ENCODE measurements at regions not wholly inside any gene's neighbourhood (a gene's known extent, or its start where the extent isn't known, plus 50 kb on each side); places are given as distances from the start of the nearest gene placed in this dataset.

GRCh38 chr4:110683601-110684000, 60.7 kb upstream of the PITX2 start:
- Histone ChIP-seq H3K36me3 (replicated peaks in 1 of 2; ENCODE audit: control extremely low read depth in 1 of 2, control insufficient read depth in 1 of 2, extremely low read depth in 1 of 2, insufficient read depth in 2 of 2, low read length in 1 of 2) (no peaks in the 10 kb centered on the region), H3K4me2 (replicated peaks; ENCODE audit: low read depth, low read length, poor library complexity, severe bottlenecking) (no peak overlapping the region), H3K27ac (ENCODE audit: low read length in 2 of 2) (no peak overlapping the region), H3K9ac (ENCODE audit: low read length) (no peak overlapping the region), H4K20me1 (ENCODE audit: control insufficient read depth, insufficient read depth, low read length, poor library complexity, severe bottlenecking) (no peaks in the 10 kb centered on the region), H2AFZ (ENCODE audit: insufficient read depth, low read depth, low read length, poor library complexity, severe bottlenecking) (no peak overlapping the region), H3K4me1 (ENCODE audit: control insufficient read depth in 2 of 2, insufficient read depth in 2 of 2, low read length in 2 of 2) (no peaks in the 10 kb centered on the region), H3K27me3 (replicated peaks in 1 of 4; ENCODE audit: control extremely low read depth in 1 of 4, control insufficient read depth in 3 of 4, insufficient read depth in 4 of 4, low read length in 3 of 4) (no peaks in the 10 kb centered on the region), H3K4me3 (ENCODE audit: control extremely low read depth in 1 of 5, extremely low read depth in 1 of 5, insufficient read depth in 1 of 5, low read depth in 2 of 5, low read length in 4 of 5) (no peak overlapping the region), H3K9me3 (ENCODE audit: control extremely low read depth in 1 of 3, control insufficient read depth in 2 of 3, insufficient read depth in 1 of 3, low read length in 2 of 3) (peaks cover 0 to 1% (median 0%) of the 10 kb centered on the region in 3 donors), H3K79me2 (ENCODE audit: control insufficient read depth, insufficient read depth, low read length) (no peaks in the 10 kb centered on the region)
- DNase-seq (no peak), ATAC-seq (ENCODE audit: low read depth) (no peak)
- intact Hi-C loops (cut with micrococcal nuclease), result no loop called here
- ChIA-PET CTCF (no interaction called here), POLR2A (no interaction called here)
- WGBS (ENCODE audit: insufficient coverage), result 89% methylated on average over 5 of the region's 11 CpGs
- no peak overlapping the region for H3K4me3 Mint-ChIP-seq
- peaks cover 15% of the 10 kb centered on the region for H3K27me3 Mint-ChIP-seq
- H3K4me1 Mint-ChIP-seq, result no peaks in the 10 kb centered on the region
- no peak overlapping the region for H3K27ac Mint-ChIP-seq
- peaks cover 2% of the 10 kb centered on the region for H3K9me3 Mint-ChIP-seq (ENCODE audit: insufficient read depth)
- TF ChIP-seq CTCF (IDR thresholded peaks at IDR 0.05) (no peak), EZH2 (IDR thresholded peaks at IDR 0.05; ENCODE audit: borderline replicate concordance, insufficient read depth, low read depth, low read length, poor library complexity, severe bottlenecking) (no peak)

- Mint-ChIP-seq H3K4me3 (no peak overlapping the region), H3K27ac (no peak overlapping the region), H3K9me3 (ENCODE audit: insufficient read depth) (peaks cover 13% of the 10 kb centered on the region), H3K4me1 (peaks cover 15% of the 10 kb centered on the region), H3K27me3 (peaks cover 3% of the 10 kb centered on the region)
- Histone ChIP-seq H3K9ac (ENCODE audit: low read length) (no peak overlapping the region), H2AFZ (ENCODE audit: insufficient read depth, low read depth, low read length, poor library complexity, severe bottlenecking) (no peak overlapping the region), H3K79me2 (ENCODE audit: control insufficient read depth, insufficient read depth, low read length) (no peaks in the 10 kb centered on the region), H3K4me2 (replicated peaks; ENCODE audit: low read depth, low read length, poor library complexity, severe bottlenecking) (no peak overlapping the region), H3K4me3 (ENCODE audit: control extremely low read depth in 1 of 5, extremely low read depth in 1 of 5, insufficient read depth in 1 of 5, low read depth in 2 of 5, low read length in 4 of 5) (no peak overlapping the region), H3K27ac (ENCODE audit: low read length in 2 of 2) (no peak overlapping the region), H3K36me3 (replicated peaks in 1 of 2; ENCODE audit: control extremely low read depth in 1 of 2, control insufficient read depth in 1 of 2, extremely low read depth in 1 of 2, insufficient read depth in 2 of 2, low read length in 1 of 2) (no peaks in the 10 kb centered on the region), H3K9me3 (ENCODE audit: control extremely low read depth in 1 of 3, control insufficient read depth in 2 of 3, insufficient read depth in 1 of 3, low read length in 2 of 3) (peaks cover 0 to 4% (median 0%) of the 10 kb centered on the region in 3 donors), H4K20me1 (ENCODE audit: control insufficient read depth, insufficient read depth, low read length, poor library complexity, severe bottlenecking) (no peaks in the 10 kb centered on the region), H3K27me3 (replicated peaks in 1 of 4; ENCODE audit: control extremely low read depth in 1 of 4, control insufficient read depth in 3 of 4, insufficient read depth in 4 of 4, low read length in 3 of 4) (no peaks in the 10 kb centered on the region), H3K4me1 (ENCODE audit: control insufficient read depth in 2 of 2, insufficient read depth in 2 of 2, low read length in 2 of 2) (peaks cover 12% of the 10 kb centered on the region in 2 donors)
- ChIA-PET CTCF (no interaction called here), POLR2A (no interaction called here)
- WGBS (ENCODE audit: insufficient coverage), result 95% methylated on average over 6 of the region's 6 CpGs
- ATAC-seq (ENCODE audit: low read depth), result no peak
- intact Hi-C loops (cut with micrococcal nuclease), result no loop called here
- TF ChIP-seq CTCF (IDR thresholded peaks at IDR 0.05), result no peak
- TF ChIP-seq EZH2 (IDR thresholded peaks at IDR 0.05; ENCODE audit: borderline replicate concordance, insufficient read depth, low read depth, low read length, poor library complexity, severe bottlenecking), result no peak
- DNase-seq, result no peak
Observed at GRCh38 chr4:110702326-110702725, 79.4 kb upstream of the PITX2 start.

Measured in B cell (primary cell).